Medulla oblongata (tissue), 1 donor: ENCODE measurements at regions not wholly inside any gene's neighbourhood (a gene's known extent, or its start where the extent isn't known, plus 50 kb on each side); places are given as distances from the start of the nearest gene placed in this dataset.

ENCODE experiments used
- DNase-seq: peaks from one replicate; pipeline ENCODE4 v3.0.0-alpha.2; 2015; ENCODE audit errors: extremely low spot score

DNA sequence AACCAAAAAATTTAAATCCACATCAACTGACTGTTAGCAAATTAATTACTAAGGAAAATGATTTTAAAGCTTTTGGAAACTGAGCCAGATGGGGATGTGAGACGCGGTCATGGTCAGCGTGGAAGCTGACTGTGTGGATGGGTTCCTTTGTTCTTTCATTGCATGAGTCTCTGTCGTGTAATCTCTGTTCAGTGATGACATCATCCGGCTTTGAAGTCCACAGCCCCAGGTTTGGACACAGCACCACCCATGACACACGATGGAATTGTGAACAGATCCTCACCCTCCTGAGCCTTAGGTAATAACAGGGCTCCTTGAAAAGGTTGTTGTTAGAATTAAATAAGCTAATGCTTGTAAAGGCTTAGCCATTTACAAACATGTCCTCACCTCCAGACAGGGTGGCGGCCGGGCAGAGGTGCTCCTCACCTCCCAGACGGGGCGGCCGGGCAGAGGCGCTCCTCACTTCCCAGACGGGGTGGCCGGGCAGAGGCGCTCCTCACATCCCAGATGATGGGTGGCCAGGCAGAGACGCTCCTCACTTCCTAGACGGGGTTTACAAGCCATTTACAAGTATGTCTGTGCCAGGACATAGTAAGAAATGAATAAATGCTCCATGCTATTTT is 677.3 kb downstream of the TBC1D22A start:
- DNase-seq: no peak

DNA sequence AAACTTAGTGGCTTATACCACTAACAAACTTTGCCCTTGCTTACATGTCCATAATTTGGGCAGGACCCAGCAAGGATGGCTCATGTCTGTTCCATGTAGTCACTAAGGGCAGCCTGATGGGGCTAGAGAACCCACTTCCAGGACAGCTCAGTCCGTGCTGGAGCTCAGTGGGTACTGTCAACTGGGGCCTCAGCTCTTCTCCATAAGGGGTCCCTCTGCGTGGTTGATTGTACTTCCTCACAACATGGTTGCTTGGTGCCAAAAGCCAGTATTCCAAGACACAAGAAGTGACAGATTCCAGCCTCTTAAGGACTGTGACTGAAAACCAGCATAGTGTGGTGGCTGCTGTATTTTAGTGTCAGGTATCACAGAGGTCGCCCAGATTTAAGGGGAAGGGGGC is 675.2 kb downstream of the TBC1D22A start:
- DNase-seq: no peak

DNA sequence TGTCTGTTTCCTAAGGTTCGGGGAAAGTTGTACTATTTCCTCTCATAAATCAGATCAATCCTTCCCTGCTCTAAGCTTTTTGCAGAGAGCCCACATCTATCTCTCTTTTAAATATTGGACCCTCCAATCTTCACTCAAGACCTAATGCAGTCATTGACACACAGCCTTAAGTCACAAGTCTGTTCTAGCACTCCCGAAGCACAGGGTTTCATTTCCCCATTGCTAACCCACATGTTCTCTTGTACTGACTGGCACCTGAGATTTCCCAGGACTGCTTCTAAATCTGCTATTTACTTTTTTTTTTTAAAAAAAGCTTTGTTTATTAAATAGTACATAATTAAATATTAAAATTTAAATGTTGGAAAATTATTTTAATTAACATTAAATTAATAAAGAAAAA is 674.7 kb downstream of the TBC1D22A start:
- DNase-seq: no peak

DNA sequence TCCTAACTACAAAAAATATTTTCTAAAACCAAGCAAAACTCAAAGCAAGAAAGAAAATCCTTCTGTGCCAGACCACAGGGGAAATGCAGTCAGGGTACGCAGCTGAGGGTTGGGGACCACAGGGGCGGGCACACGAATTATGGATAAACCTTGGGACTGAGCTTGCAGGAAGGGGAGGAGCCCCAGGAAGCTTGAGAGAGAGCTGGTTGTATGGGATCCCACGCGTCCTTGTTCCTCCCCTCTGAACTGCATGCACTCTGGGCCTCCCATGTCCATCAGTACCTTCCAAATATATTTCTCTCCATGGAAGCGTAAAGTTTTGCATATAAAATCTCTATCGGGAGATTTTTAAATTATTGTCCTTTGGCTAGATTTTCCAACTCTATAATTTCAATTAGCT is 673.4 kb downstream of the TBC1D22A start:
- no peak for DNase-seq

DNA sequence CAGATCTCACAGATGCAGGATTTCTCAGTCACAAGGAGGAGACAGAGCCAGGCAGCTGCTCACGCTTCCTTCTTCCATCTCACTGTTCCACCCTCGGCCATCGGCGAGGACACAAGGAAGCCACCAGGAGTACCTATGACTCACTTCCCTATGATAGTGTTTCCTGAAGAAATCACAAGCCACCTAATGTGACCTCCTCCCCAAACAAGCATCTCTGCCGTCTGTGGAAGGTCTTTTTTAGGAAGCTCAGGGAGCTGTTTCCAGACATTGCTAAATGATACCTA is 672.7 kb downstream of the TBC1D22A start:
- DNase-seq: no peak

DNA sequence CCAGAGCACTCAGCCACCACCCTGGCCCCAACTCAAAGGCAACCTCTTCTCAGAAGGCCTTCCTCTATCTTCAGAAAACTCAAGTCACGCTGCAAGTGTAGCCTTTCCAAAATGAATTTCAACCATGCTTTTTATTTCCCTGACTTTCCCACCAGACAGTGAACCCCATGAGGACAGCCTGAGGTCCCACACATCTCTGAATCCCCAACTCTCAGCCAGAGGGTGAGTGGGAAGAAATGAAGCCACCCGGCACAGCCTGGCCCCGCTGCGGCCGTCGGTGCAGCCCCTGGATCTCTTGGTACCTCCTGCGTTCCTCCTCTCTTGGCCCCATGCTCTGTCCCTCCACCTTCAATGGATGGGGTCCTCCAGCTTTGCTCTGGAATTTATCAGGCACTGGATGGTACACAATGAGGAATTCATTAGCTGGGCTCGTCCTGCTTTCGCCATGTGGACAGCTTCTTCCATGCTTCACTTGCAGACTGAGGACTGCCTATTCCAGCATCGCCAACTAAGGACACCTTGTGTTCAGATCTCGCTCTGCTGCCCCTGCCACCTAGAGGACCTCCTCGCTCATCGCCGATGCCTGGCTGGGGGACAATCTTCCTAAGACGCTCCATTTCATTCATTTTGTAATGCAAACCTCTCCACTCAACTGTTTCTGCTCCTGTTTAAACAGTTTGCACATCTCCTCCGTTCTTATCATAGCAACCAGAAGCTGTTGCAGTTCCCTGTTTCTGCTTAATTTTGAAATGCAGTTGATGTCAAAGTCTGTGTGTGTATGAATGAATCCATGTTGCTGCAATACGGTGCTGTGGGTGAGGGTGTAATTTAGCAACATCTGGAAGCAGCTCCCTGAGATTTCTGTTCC is 672.1 kb downstream of the TBC1D22A start:
- no peak for DNase-seq

DNA sequence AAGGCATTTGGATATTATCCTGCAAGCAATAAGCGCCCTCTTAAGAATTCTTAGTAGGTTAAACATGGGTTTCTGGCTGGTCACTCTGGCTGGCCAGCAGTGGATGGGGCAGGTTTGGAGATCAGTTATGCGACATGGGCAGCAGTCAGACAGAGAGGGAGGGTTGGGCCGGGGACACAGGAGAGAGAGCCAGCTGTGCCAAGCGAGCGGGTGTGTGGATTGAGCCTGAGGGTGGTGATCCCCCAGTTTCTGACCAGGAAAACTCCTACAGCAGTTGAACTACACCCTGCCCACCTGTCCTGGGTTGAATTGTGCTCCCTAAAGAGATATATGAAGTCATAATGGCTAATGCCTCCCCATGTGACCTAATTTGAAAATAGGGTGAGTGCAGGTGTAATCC is 671.2 kb downstream of the TBC1D22A start:
- no peak for DNase-seq

DNA sequence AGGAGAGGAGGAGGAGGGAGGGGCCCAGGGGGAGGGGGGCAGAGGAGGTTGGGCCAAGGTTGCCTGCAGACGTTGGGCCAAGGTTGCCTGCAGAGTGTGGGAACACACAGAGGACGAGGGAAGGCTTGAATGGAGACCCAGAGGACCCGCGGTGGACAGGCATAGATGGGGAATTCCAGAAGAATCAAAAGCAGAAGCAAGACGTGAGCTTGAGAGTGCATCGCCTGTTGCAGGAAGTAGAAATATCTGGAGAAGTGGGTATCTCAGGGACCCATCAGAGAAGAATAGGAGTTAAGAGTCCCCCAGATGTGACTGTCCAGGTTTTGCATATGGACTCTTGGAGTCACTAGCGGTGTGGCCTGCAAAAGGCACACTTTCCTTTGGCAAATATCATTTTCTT is 670.2 kb downstream of the TBC1D22A start:
- no peak for DNase-seq

DNA sequence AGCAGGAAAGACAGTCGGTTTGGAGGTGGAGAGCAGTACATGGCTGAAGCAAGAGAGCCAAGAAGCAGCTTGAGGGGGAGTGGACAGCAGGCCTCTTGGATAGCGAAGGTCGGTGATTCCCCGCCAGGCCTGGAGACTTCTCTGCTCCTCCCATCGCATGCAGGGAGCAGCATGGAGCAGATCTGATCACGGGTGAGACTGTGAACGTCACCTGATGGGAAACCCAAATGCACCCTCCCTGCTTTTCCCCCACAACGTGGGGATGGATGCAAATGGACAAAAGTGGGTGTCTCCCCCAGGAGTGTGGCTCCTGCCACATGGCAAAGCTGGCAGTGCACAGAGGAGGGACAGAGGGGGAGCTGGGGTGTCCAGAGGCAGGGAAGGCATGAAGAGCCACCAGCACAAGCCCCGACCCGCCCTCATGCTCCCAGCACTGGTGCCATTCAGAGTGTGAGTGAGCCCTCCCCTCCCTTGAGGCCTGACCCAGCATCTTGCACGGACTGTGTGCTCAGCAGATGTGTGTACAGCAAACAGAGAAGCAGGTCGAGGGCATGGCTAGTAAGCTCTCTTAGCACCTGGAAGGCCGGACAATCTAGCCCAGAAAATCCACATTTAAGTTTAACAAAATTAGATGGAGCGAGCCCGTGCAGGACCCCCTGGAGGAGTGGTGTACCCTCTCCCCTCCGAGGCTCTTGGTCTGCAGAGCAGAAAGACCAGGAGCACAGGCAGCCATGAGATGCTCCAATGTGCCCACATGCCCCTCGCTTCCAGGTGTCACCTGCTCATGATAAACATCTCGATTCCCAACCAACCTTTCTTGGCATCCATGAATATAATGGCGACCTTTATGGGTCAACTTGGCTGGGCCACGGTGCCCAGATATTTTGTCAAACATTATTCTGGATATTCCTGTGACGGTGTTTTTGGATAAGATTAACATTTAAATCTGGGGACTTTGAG is 661.7 kb downstream of the TBC1D22A start:
- DNase-seq: no peak

DNA sequence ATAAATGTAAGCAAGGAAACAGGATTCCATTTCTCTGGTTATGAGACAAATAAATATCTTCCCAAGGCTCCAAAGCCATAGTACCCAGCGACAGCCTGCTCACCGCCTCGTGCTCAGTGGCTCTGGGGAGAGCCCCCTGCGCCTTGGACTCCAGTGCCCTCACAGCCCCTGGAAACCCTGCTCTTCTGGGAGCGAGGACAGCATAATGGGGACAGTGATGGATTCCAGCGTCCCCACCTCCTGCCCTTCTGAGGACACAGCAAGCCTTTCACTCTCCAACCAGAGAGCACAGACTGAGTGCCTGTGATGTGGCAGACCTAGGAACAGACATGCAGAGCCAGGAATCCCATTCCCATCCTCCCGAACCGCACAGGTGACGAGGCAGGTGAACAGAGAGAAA is 660.8 kb downstream of the TBC1D22A start:
- no peak for DNase-seq

DNA sequence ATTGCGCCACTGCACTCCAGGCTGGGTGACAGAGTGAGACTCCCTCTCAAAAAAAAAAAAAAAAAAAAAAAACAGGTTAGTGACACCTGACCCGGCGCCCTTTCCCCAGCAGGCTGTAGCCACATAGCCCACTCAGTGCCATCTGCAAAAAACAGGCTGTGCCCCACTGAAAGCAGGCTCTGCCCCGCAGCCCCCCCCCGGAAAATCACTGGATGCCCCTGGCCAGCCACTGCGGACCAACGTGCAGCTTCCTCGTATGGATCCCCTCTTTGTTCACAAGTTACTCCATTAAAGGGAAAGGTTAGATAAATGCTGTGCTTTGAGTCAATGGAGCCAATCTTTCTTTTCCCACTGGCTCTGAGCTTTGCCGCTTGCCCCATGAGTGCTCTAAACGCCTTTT is 660.3 kb downstream of the TBC1D22A start:
- no peak for DNase-seq

DNA sequence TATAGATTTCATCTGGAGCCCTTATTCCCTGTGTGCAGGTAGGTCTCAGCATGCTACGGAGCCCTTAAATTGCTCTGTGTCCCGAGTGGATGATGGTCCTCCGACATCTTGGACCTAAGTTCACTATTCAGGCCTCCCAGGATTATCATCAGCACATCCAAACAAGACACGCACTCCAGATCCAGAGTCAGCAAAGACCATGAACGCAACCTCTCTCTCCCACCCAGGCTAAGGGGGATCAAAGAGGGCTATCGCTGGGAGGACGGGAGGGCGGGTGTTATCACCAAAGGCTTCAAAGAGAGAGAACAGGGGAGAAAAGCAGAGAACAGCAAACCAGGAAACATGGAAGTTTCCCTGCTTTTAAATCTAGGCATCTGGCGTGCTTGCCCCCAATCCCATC is 659.4 kb downstream of the TBC1D22A start:
- DNase-seq: no peak

DNA sequence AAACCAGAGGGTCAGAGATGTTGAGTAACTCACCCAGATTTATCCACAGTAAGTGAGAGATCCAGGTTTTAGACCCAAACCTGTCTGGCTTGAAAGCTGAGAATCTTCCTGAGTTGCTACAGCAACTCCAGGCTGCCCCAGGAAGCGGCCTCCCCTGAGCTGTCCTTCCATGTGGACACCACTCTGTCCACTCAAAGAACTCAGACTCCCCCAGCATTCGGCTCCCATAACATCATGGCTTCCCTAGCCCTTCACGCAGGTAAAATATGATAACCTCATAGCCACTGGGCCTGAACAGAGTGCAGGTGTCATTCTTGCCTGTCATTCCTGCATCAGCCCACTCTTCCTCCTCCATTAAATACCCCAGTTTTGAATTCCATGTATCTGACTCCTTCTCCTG is 657.8 kb downstream of the TBC1D22A start:
- no peak for DNase-seq

DNA sequence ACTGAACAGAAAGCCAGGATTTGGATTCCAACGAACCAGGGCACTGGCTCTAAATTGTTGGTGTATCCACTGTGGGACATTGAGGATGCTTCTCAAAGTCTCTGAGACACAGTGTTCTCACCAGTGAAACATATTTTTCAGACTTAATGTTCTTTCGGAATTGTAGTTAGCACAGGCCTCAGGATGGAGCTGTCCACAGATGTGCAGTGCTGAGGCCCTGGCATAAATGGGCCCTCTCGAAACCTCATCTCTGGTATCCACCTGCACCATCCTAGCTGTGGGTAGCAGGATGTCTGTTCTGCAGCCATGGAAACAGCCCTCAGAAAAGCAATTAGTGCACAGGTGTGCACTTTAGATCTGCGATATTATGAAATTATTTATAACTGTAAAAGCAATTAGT is 656.8 kb downstream of the TBC1D22A start:
- DNase-seq: no peak

DNA sequence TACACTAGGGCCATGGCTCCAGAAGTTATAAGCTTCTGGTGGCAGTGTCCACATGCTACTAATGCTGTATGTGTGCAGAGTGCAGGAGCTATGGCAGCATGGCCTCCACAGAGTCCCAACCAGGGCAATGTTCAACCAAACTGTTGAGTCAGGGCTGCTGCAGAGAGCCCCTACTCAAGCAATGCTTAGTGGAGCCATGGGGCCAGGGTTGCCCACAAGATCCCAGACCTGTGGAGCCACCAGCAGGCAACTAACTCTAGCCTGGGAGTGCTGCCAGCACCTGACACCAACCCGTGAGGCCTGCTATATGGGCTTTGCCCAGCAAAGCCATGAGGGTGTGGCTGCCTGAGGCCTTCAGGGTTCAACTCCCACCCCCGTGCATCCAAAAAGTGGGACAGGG is 655.2 kb downstream of the TBC1D22A start:
- DNase-seq: no peak

DNA sequence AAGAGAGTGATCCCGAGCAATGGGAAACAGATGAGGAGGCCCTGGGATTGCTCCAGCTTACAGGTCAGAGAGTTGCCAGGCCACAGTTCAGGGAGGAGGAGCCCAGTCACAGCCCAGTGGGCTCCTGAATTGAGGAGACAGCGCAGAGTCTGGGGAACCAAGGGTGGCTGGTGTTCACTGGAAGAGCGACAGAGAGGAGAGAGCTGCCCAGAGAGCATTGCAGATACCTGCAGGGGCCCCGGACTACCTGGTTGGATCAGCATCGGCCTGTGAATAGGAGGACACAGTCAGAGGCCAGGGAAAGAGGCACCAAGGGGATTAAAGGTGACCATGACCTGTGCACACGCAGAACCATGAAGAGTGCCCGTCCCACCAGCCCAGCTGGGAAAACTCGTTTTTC is 648.6 kb downstream of the TBC1D22A start:
- DNase-seq: no peak

DNA sequence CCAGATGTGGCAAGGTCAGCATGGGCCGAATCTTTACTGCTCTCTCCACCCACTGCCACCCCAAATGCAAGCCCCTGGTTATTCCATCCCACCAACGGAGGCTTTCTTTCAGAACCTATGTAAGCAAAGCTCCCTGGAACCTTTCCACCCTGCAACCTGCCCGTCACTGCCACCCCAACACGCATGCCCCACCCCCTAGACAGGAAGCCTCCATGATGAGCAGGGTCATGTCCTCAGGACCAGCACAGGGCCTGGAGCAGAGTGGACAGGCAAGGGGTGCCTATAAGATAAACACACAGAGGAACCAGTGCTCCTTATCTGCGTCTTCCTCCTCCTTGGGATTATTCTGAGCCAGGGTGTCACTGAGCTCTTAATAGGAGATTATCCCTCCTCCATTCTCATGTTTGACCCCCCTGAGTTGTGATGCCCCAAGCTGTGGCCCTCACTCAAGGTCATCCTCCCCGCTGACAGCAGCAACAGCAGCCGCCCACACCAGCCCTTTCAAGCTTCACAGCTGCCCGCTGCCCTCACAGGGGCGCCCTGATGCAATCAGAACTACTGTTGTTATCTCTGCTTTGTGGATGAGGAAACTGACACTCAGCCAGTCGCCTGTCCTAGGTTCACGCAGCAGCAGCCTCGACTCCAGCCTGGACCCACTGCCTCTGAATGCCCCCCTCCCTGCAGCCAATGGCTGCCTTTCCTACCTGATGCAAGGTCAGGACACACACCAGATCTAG is 647.3 kb downstream of the TBC1D22A start:
- no peak for DNase-seq

DNA sequence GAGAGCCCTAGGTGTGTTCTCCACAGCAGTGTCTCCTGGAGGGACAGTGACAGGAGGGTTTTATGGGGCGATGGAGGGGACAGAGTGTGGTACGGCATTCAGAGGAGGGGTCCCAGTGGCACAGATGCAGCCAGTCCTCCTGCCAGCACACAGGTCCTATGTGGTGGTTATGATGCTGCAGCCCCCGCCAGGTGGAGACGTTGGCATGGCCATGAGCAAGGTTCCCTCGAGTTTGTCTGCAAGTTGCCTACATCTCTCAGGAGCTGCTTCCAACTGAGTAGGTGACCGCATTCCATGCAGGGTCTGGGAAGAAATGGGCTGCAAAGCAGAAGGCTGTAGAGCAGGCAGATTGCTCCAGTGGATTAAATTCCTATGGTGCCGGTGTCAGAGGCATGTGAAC is 646.0 kb downstream of the TBC1D22A start:
- no peak for DNase-seq

DNA sequence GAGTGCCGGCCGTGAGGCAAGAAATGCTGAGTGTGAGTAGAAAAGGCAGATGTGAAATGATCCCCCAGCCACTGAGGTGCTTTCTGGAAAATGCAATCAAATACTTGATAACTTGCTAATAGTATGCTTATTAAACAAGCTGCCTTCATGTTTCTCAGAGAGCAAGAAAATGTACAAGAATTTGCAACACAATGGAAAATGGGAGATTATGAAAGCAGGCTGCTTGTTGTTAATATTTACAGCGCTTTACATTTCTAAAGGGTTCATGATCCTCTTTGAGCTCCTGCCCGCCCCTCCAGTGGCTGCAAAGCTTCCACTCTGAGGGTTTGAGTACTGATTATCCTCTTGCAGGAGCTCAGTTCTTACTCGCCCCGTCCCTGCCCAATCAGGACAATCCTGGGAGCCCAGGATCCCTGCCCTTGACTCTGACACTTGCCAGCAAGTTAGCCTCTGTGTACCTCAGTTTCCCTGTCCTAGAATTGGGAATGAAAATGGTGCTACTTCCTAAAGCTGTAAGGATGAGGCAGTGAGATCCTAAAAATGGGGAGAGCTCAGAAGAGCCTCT is 645.1 kb downstream of the TBC1D22A start:
- no peak for DNase-seq

DNA sequence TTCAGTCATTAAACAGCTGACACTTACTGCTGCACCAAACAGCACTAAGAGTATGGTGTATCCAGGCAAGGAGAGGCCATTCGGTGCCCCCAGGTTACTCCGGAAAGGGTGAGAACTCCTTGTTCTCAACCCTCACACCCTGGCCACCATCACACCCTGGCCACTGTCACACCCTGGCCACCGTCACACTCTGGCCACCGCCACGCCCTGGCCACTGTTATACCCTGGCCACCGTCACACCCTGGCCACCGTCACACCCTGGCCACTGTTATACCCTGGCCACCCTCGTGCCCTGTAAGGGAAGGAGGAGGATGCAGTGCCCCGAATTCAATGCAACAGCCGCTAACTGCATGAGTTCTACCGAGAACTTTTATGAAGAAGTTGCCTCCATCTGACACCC is 644.4 kb downstream of the TBC1D22A start:
- DNase-seq: no peak

DNA sequence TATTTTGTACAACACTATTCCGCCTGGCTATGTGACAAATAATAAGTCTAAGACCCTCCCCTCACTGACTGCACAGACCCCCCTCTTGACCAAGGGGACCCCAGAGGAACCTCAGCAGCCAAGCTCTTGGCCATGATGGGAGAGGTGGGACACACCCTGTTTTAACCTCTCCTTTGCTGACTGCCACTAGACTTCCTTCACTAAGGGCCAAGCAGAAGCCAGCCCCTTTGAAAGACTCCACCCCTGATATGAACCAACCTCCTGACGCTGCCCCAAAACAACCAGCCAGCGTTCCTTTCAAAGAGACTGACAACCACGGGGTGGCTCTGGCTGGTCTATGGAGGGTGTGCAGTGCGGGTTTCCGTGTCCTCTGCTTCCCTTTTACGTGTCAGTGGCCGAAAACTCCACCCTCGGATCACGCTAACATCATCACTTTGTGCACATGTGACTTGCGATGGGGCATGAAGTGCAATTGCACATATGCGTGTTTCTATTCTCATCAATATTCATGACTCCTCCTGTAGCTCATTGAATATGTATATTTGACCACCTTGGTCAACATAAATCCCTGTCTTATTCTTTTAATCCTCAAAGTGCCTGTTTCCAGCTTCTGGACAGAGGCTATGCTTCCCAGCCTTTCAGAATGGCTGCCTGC is 643.9 kb downstream of the TBC1D22A start:
- DNase-seq: no peak
